ENCODE measurements at regions not wholly inside any gene's neighbourhood (a gene's known extent, or its start where the extent isn't known, plus 50 kb on each side); places are given as distances from the start of the nearest gene placed in this dataset.

DNA sequence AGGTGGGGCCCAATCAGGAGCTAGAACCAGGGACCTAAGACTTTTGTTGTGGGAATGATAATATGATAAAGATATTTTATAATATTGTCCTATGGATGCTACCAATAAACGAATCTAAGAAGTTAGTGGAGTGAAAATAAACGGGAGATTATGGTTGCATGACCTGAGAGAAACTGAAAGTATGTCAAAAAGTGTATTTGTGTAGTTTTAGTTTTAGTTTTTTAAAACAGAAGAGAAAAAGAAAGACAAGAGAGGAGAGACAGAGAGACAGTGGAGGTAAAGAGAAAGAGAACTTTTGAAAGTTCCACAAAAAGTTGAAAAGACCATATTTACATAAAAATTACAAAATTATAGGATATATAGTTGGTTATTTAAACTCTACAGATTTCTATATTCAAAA lies 64.1 kb upstream of the TMPRSS15 start:
- H3K4me2 ChIP-seq (ENCODE audit: low read length), result no peak overlapping the region
- no peak overlapping the region for H3K27ac ChIP-seq (ENCODE audit: low read depth, low read length)
- DNase-seq (ENCODE audit: low read depth, low spot score) (no peak), ATAC-seq (no peak)
- H3K9me2 ChIP-seq (ENCODE audit: insufficient read depth), result no peaks in the 10 kb centered on the region
- no TSS peak for BruUV-seq (replicated peaks)
- peaks cover 5 to 6% of the 10 kb centered on the region in 2 experiments; a peak in 2 of 4 replicates for H3K9me3 ChIP-seq (ENCODE audit: control insufficient read depth in 1 of 2, insufficient read depth in 1 of 2, low read depth in 1 of 2, low read length in 2 of 2)
- H3K27me3 ChIP-seq (ENCODE audit: insufficient read depth, low read length), result no peaks in the 10 kb centered on the region
- H3K4me3 ChIP-seq (replicated peaks in 1 of 2; ENCODE audit: low read depth in 1 of 2, low read length in 2 of 2), result no peak overlapping the region
- H3K4me1 ChIP-seq (ENCODE audit: control insufficient read depth in 1 of 2, insufficient read depth in 2 of 2, low read length in 2 of 2), result no peaks in the 10 kb centered on the region
- RAD21 ChIA-PET (ENCODE audit: low non-redundant PET in 1 of 2, low total read pairs in 2 of 2, uncharacterized antibody in 2 of 2, unreplicated experiment in 2 of 2), result no interaction called here
- no peak overlapping the region for H2AFZ ChIP-seq (ENCODE audit: low read depth, low read length, poor library complexity, severe bottlenecking)
- intact Hi-C loops (cut with micrococcal nuclease), result no loop called here
- TF ChIP-seq CEBPB (IDR thresholded peaks at IDR 0.05; ENCODE audit: low read depth) (no peak), EGR1 (IDR thresholded peaks at IDR 0.05; ENCODE audit: low read depth) (no peak), ELF1 (IDR thresholded peaks at IDR 0.05; ENCODE audit: borderline replicate concordance, low read depth) (no peak), TCF7L2 (IDR thresholded peaks at IDR 0.05; ENCODE audit: borderline replicate concordance, extremely low read depth, insufficient read depth, insufficient read length) (no peak), EZH2 (IDR thresholded peaks at IDR 0.05) (no peak), ZNF274 (IDR thresholded peaks at IDR 0.05; ENCODE audit: low read depth, low read length) (no peak), CTCF (IDR thresholded peaks at IDR 0.05 in 2 of 3, conservative IDR thresholded peaks at IDR 0.05 in 1 of 3; ENCODE audit: borderline replicate concordance in 1 of 3, insufficient read depth in 1 of 3, low read depth in 2 of 3, low read length in 2 of 3) (no peak), SP1 (IDR thresholded peaks at IDR 0.05; ENCODE audit: low read depth) (no peak), YY1 (IDR thresholded peaks at IDR 0.05; ENCODE audit: extremely low read depth, insufficient replicate concordance, low read depth, low read length) (no peak), POLR2AphosphoS5 (IDR thresholded peaks at IDR 0.05; ENCODE audit: low read depth, low read length) (no peak), ATF3 (IDR thresholded peaks at IDR 0.05) (no peak)
- H3K36me3 ChIP-seq (ENCODE audit: control insufficient read depth in 1 of 2, insufficient read depth in 2 of 2, low read length in 2 of 2), result no peaks in the 10 kb centered on the region
- H3K9ac ChIP-seq (ENCODE audit: low read length), result no peak overlapping the region
- H3K79me2 ChIP-seq (ENCODE audit: insufficient read depth, low read length), result no peaks in the 10 kb centered on the region
- CTCF ChIA-PET, result no interaction called here
- H4K20me1 ChIP-seq (ENCODE audit: insufficient read depth), result no peaks in the 10 kb centered on the region
- POLR2A ChIA-PET, result no interaction called here

Measured in HCT116 (cell line).